ENCODE measurements at regions not wholly inside any gene's neighbourhood (a gene's known extent, or its start where the extent isn't known, plus 50 kb on each side); places are given as distances from the start of the nearest gene placed in this dataset.

DNA sequence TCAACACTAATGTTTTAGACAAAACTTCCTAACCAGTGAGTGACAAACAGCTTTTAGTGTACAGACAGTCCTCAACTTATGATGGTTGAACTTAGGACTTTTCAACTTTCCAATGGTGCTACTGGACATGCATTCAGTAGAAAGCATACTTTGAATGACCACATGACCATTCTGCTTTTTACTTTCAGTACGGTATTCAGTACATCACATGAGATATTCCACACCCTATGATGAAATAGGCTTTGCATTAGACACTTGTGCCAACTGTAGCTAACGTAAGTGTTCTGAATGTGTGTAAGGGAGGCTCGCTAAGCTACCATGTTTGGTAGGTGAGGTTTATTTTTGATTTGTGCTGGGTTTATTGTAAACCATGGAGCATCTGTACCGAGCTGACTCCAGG is 113.7 kb downstream of the WNT7A start:
- no peak overlapping the region for H3K9ac ChIP-seq (ENCODE audit: low read length)
- H3K36me3 ChIP-seq (ENCODE audit: control insufficient read depth in 1 of 2, insufficient read depth in 2 of 2, low read length in 2 of 2): no peaks in the 10 kb centered on the region
- H3K4me2 ChIP-seq (ENCODE audit: low read length): no peak overlapping the region
- no peak overlapping the region for H3K18ac ChIP-seq (ENCODE audit: low read length)
- H2AK5ac ChIP-seq (ENCODE audit: low read length): no peak overlapping the region
- H4K91ac ChIP-seq (ENCODE audit: low read depth, low read length): no peak overlapping the region
- DNase-seq: no peak
- no peak overlapping the region for H2BK5ac ChIP-seq (ENCODE audit: low read depth, low read length, poor library complexity)
- H3K4me3 ChIP-seq (ENCODE audit: low read depth, low read length): no peak overlapping the region
- H2AFZ ChIP-seq (ENCODE audit: insufficient read depth, low read length, poor library complexity): no peak overlapping the region
- H3K79me1 ChIP-seq (ENCODE audit: low read length): peaks cover 3% of the 10 kb centered on the region
- no peak overlapping the region for H3K4ac ChIP-seq (ENCODE audit: low read depth, low read length)
- no CpG with 5 or more reads among the region's 4 CpGs for WGBS (ENCODE audit: extremely low coverage, insufficient coverage, insufficient read length)
- no peak overlapping the region for H2BK12ac ChIP-seq (ENCODE audit: low read length)
- H2BK120ac ChIP-seq (ENCODE audit: insufficient read depth, low read length, poor library complexity): no peak overlapping the region
- no peaks in the 10 kb centered on the region for H3K79me2 ChIP-seq (ENCODE audit: control insufficient read depth, insufficient read depth, low read length, poor library complexity)
- H3K27me3 ChIP-seq (ENCODE audit: insufficient read depth, low read length): no peaks in the 10 kb centered on the region
- no peak overlapping the region for H3K27ac ChIP-seq (ENCODE audit: low read depth, low read length)
- H3K4me1 ChIP-seq (ENCODE audit: control insufficient read depth in 1 of 2, insufficient read depth in 2 of 2, low read length in 2 of 2): peaks cover 13% of the 10 kb centered on the region in 2 experiments
- no peak overlapping the region for H4K8ac ChIP-seq (ENCODE audit: low read depth, low read length)
- H3K23ac ChIP-seq (ENCODE audit: low read length): no peak overlapping the region
- no peak overlapping the region for H3K14ac ChIP-seq (ENCODE audit: low read length)
- H3K9me3 ChIP-seq (ENCODE audit: insufficient read depth, low read depth, low read length): peaks cover 3% of the 10 kb centered on the region
- no peak overlapping the region for H4K12ac ChIP-seq (ENCODE audit: low read depth, low read length)

DNA sequence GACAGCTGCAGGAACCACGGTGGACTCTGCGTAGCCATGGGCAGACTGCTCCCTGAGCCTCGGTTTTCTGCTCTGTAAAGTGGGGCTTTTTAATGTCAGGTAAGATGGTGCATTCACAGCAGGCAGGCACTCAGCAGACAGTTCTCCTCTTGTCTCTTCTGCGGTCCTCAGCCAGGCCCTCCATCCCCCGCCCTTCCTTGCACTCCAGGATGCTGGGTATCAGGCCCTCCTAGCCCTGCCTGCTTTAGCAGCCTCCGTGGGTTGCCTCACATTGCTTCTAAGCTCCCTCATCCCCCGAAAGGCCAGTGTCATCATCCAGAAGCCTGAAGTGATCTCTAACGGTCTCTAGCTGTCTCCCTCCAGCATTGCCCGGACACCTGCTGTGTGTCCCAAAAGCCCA is 115.7 kb downstream of the WNT7A start:
- no CpG with 5 or more reads among the region's 9 CpGs for WGBS (ENCODE audit: extremely low coverage, insufficient coverage, insufficient read length)
- Histone ChIP-seq H3K9ac (ENCODE audit: low read length) (no peak overlapping the region), H3K79me1 (ENCODE audit: low read length) (no peaks in the 10 kb centered on the region), H3K9me3 (ENCODE audit: insufficient read depth, low read depth, low read length) (peaks cover 2% of the 10 kb centered on the region), H3K4me3 (ENCODE audit: low read depth, low read length) (no peak overlapping the region), H2BK120ac (ENCODE audit: insufficient read depth, low read length, poor library complexity) (no peak overlapping the region), H2AFZ (ENCODE audit: insufficient read depth, low read length, poor library complexity) (no peak overlapping the region), H4K8ac (ENCODE audit: low read depth, low read length) (no peak overlapping the region), H3K4me2 (ENCODE audit: low read length) (no peak overlapping the region), H3K27ac (ENCODE audit: low read depth, low read length) (no peak overlapping the region), H3K18ac (ENCODE audit: low read length) (no peak overlapping the region), H2BK12ac (ENCODE audit: low read length) (no peak overlapping the region), H2AK5ac (ENCODE audit: low read length) (no peak overlapping the region), H3K4ac (ENCODE audit: low read depth, low read length) (no peak overlapping the region), H3K36me3 (ENCODE audit: control insufficient read depth in 1 of 2, insufficient read depth in 2 of 2, low read length in 2 of 2) (no peaks in the 10 kb centered on the region), H2BK5ac (ENCODE audit: low read depth, low read length, poor library complexity) (no peak overlapping the region), H3K23ac (ENCODE audit: low read length) (no peak overlapping the region), H3K14ac (ENCODE audit: low read length) (no peak overlapping the region), H3K27me3 (ENCODE audit: insufficient read depth, low read length) (no peaks in the 10 kb centered on the region), H3K79me2 (ENCODE audit: control insufficient read depth, insufficient read depth, low read length, poor library complexity) (no peaks in the 10 kb centered on the region), H3K4me1 (ENCODE audit: control insufficient read depth in 1 of 2, insufficient read depth in 2 of 2, low read length in 2 of 2) (no peaks in the 10 kb centered on the region), H4K91ac (ENCODE audit: low read depth, low read length) (no peak overlapping the region), H4K12ac (ENCODE audit: low read depth, low read length) (no peak overlapping the region)
- DNase-seq: no peak

GRCh38 chr3:13762906-13763305 is 117.0 kb downstream of the WNT7A start:
- no peak overlapping the region for H3K23ac ChIP-seq (ENCODE audit: low read length)
- WGBS (ENCODE audit: extremely low coverage, insufficient coverage, insufficient read length): no CpG with 5 or more reads among the region's 7 CpGs
- H3K36me3 ChIP-seq (ENCODE audit: control insufficient read depth in 1 of 2, insufficient read depth in 2 of 2, low read length in 2 of 2): no peaks in the 10 kb centered on the region
- H2BK12ac ChIP-seq (ENCODE audit: low read length): no peak overlapping the region
- no peaks in the 10 kb centered on the region for H3K27me3 ChIP-seq (ENCODE audit: insufficient read depth, low read length)
- DNase-seq: no peak
- peaks cover 2% of the 10 kb centered on the region for H3K9me3 ChIP-seq (ENCODE audit: insufficient read depth, low read depth, low read length)
- H3K4me1 ChIP-seq (ENCODE audit: control insufficient read depth in 1 of 2, insufficient read depth in 2 of 2, low read length in 2 of 2): no peaks in the 10 kb centered on the region
- no peak overlapping the region for H4K12ac ChIP-seq (ENCODE audit: low read depth, low read length)
- H2AK5ac ChIP-seq (ENCODE audit: low read length): no peak overlapping the region
- H3K4me3 ChIP-seq (ENCODE audit: low read depth, low read length): no peak overlapping the region
- no peaks in the 10 kb centered on the region for H3K79me1 ChIP-seq (ENCODE audit: low read length)
- H3K4ac ChIP-seq (ENCODE audit: low read depth, low read length): no peak overlapping the region
- no peak overlapping the region for H2BK5ac ChIP-seq (ENCODE audit: low read depth, low read length, poor library complexity)
- no peak overlapping the region for H3K9ac ChIP-seq (ENCODE audit: low read length)
- H3K79me2 ChIP-seq (ENCODE audit: control insufficient read depth, insufficient read depth, low read length, poor library complexity): no peaks in the 10 kb centered on the region
- no peak overlapping the region for H3K18ac ChIP-seq (ENCODE audit: low read length)
- no peak overlapping the region for H3K27ac ChIP-seq (ENCODE audit: low read depth, low read length)
- H2BK120ac ChIP-seq (ENCODE audit: insufficient read depth, low read length, poor library complexity): no peak overlapping the region
- H4K91ac ChIP-seq (ENCODE audit: low read depth, low read length): no peak overlapping the region
- H3K14ac ChIP-seq (ENCODE audit: low read length): no peak overlapping the region
- H2AFZ ChIP-seq (ENCODE audit: insufficient read depth, low read length, poor library complexity): no peak overlapping the region
- H3K4me2 ChIP-seq (ENCODE audit: low read length): no peak overlapping the region
- no peak overlapping the region for H4K8ac ChIP-seq (ENCODE audit: low read depth, low read length)

DNA sequence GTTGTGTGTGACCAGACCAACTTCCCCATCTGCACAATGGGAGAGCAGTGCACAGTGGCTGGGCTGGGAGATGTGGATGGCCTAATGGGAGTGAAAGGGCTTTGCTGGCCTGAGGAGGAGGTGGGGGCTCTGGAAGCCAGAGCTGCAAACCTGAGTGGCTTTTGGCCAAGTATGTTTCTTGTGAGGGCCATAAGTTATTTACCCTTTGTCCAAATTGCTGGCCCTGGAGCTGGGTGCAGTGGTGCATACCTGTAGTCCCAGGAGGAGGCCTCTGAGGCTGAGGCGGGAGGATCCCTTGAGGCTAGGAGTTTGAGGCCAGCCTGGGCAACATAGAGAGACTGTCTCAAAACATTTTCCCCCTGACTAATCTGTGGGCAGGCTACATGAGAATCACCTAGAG is 129.1 kb downstream of the WNT7A start:
- H3K4me1 ChIP-seq (ENCODE audit: control insufficient read depth in 1 of 2, insufficient read depth in 2 of 2, low read length in 2 of 2): no peaks in the 10 kb centered on the region
- no CpG with 5 or more reads among the region's 1 CpG for WGBS (ENCODE audit: extremely low coverage, insufficient coverage, insufficient read length)
- H3K18ac ChIP-seq (ENCODE audit: low read length): no peak overlapping the region

More for the DNA sequence above, 129.1 kb downstream of the WNT7A start:
- H3K27ac ChIP-seq (ENCODE audit: low read depth, low read length): no peak overlapping the region
- no peak overlapping the region for H2BK5ac ChIP-seq (ENCODE audit: low read depth, low read length, poor library complexity)
- H2AK5ac ChIP-seq (ENCODE audit: low read length): no peak overlapping the region
- H4K8ac ChIP-seq (ENCODE audit: low read depth, low read length): no peak overlapping the region
- H3K4me3 ChIP-seq (ENCODE audit: low read depth, low read length): no peak overlapping the region
- H3K79me2 ChIP-seq (ENCODE audit: control insufficient read depth, insufficient read depth, low read length, poor library complexity): no peaks in the 10 kb centered on the region
- peak; percentile 93 to 94 for DNase-seq
- H3K9me3 ChIP-seq (ENCODE audit: insufficient read depth, low read depth, low read length): peaks cover 3% of the 10 kb centered on the region
- H4K91ac ChIP-seq (ENCODE audit: low read depth, low read length): no peak overlapping the region
- H3K9ac ChIP-seq (ENCODE audit: low read length): no peak overlapping the region
- H3K79me1 ChIP-seq (ENCODE audit: low read length): no peaks in the 10 kb centered on the region
- H3K4me2 ChIP-seq (ENCODE audit: low read length): no peak overlapping the region
- no peak overlapping the region for H4K12ac ChIP-seq (ENCODE audit: low read depth, low read length)
- no peak overlapping the region for H3K4ac ChIP-seq (ENCODE audit: low read depth, low read length)
- H2BK120ac ChIP-seq (ENCODE audit: insufficient read depth, low read length, poor library complexity): no peak overlapping the region
- no peaks in the 10 kb centered on the region for H3K27me3 ChIP-seq (ENCODE audit: insufficient read depth, low read length)
- no peak overlapping the region for H3K14ac ChIP-seq (ENCODE audit: low read length)
- H3K23ac ChIP-seq (ENCODE audit: low read length): no peak overlapping the region
- H2AFZ ChIP-seq (ENCODE audit: insufficient read depth, low read length, poor library complexity): no peak overlapping the region
- H2BK12ac ChIP-seq (ENCODE audit: low read length): no peak overlapping the region
- no peaks in the 10 kb centered on the region for H3K36me3 ChIP-seq (ENCODE audit: control insufficient read depth in 1 of 2, insufficient read depth in 2 of 2, low read length in 2 of 2)
